Calu3 (cell line): ENCODE measurements at regions not wholly inside any gene's neighbourhood (a gene's known extent, or its start where the extent isn't known, plus 50 kb on each side); places are given as distances from the start of the nearest gene placed in this dataset.

Experiments
- BruUV-seq: library from RNA; stranded (reverse); fragments of 400-500 nt; replicated peaks from 2 replicates; lab custom pipeline; 2021; lab: Mats Ljungman, UMichigan
- CTCF ChIA-PET: fragments of 300-600 bp; sonication (Branson Sonifier 250); formaldehyde crosslinking; loops from one replicate; lab custom pipeline; 2022; ENCODE audit warnings: antibody characterized with exemption; lab: Charles Lee
- DNase-seq: peaks from one replicate; pipeline ENCODE4 v3.0.0; 2022
- H3K27ac Mint-ChIP-seq: one replicate; pipeline ENCODE4 v1.8.0; 2022; ENCODE audit warnings: mixed read lengths; ENCODE audit not compliant: unreplicated experiment
- H3K27me3 Mint-ChIP-seq: one replicate; pipeline ENCODE4 v1.8.0; 2022; ENCODE audit warnings: mixed read lengths; ENCODE audit not compliant: unreplicated experiment
- H3K36me3 Mint-ChIP-seq: one replicate; pipeline ENCODE4 v1.8.0; 2022; ENCODE audit warnings: mild to moderate bottlenecking, moderate library complexity, mixed read lengths; ENCODE audit not compliant: insufficient read depth, unreplicated experiment
- H3K4me1 Mint-ChIP-seq: one replicate; pipeline ENCODE4 v1.8.0; 2022; ENCODE audit warnings: mild to moderate bottlenecking, low read depth, mixed read lengths; ENCODE audit not compliant: unreplicated experiment
- H3K4me3 Mint-ChIP-seq: one replicate; pipeline ENCODE4 v1.8.0; 2022; ENCODE audit warnings: mild to moderate bottlenecking, low read depth, moderate library complexity, mixed read lengths; ENCODE audit not compliant: unreplicated experiment
- H3K9me3 Mint-ChIP-seq: one replicate; pipeline ENCODE4 v1.8.0; 2022; ENCODE audit warnings: low read depth, mixed read lengths; ENCODE audit not compliant: unreplicated experiment
- CTCF ChIP-seq: fragments of 200-600 bp; IDR thresholded peaks from one replicate; pipeline ENCODE4 v1.8.0; 2022; ENCODE audit warnings: antibody characterized with exemption; ENCODE audit not compliant: unreplicated experiment
- intact Hi-C: fragments of 100-400 bp; cut with micrococcal nuclease; formaldehyde crosslinking; loops from one replicate; pipeline ENCODE4 v1.10.0; 2022; ENCODE audit not compliant: unreplicated experiment

- Mint-ChIP-seq H3K9me3 (no peaks in the 10 kb centered on the region), H3K4me1 (no peaks in the 10 kb centered on the region), H3K4me3 (no peak overlapping the region), H3K27ac (no peak overlapping the region), H3K27me3 (peaks cover 19% of the 10 kb centered on the region), H3K36me3 (no peaks in the 10 kb centered on the region)
- CTCF ChIA-PET = interaction anchor here (1.4 kb wide), 1 partner anchor 507 kb away, joined by 4 read pairs; no protein-coding TSS in a partner anchor
- no TSS peak for BruUV-seq
- DNase-seq = no peak
- intact Hi-C loops = loop anchor here (1.0 to 10.0 kb wide), 3 partner anchors 276 to 681 kb away; no protein-coding TSS in a partner anchor
- no peak for TF ChIP-seq CTCF
Observed at GRCh38 chr9:22813529-22813928, 366.9 kb downstream of the DMRTA1 start.

- intact Hi-C loops = loop anchor here (10.0 kb wide), 1 partner anchor 680 kb away; no protein-coding TSS in a partner anchor
- CTCF ChIA-PET = no interaction called here
- no peak overlapping the region for H3K27ac Mint-ChIP-seq
- DNase-seq = no peak
- no TSS peak for BruUV-seq
- no peak for TF ChIP-seq CTCF
- peaks cover 19% of the 10 kb centered on the region for H3K27me3 Mint-ChIP-seq
- no peak overlapping the region for H3K4me3 Mint-ChIP-seq
- no peaks in the 10 kb centered on the region for H3K4me1 Mint-ChIP-seq
- H3K9me3 Mint-ChIP-seq = no peaks in the 10 kb centered on the region
- H3K36me3 Mint-ChIP-seq = no peaks in the 10 kb centered on the region
Observed at GRCh38 chr9:22815246-22815645, 368.6 kb downstream of the DMRTA1 start.

- CTCF ChIA-PET = no interaction called here
Observed at GRCh38 chr9:22817181-22817580, 370.6 kb downstream of the DMRTA1 start.

GRCh38 chr9:22829236-22829635, 382.6 kb downstream of the DMRTA1 start:
- CTCF ChIA-PET = no interaction called here
- BruUV-seq = no TSS peak
- Mint-ChIP-seq H3K4me1 (no peaks in the 10 kb centered on the region), H3K27ac (no peak overlapping the region), H3K36me3 (no peaks in the 10 kb centered on the region), H3K4me3 (no peak overlapping the region), H3K27me3 (no peaks in the 10 kb centered on the region), H3K9me3 (no peaks in the 10 kb centered on the region)
- DNase-seq = no peak
- intact Hi-C loops = no loop called here
- TF ChIP-seq CTCF = no peak

More at GRCh38 chr9:22817181-22817580, 370.6 kb downstream of the DMRTA1 start:
- no peak for DNase-seq
- TF ChIP-seq CTCF = no peak
- H3K9me3 Mint-ChIP-seq = peaks cover 3% of the 10 kb centered on the region
- intact Hi-C loops = loop anchor here (10.0 kb wide), 1 partner anchor 678 kb away; no protein-coding TSS in a partner anchor
- H3K36me3 Mint-ChIP-seq = no peaks in the 10 kb centered on the region
- H3K4me3 Mint-ChIP-seq = no peak overlapping the region
- no TSS peak for BruUV-seq
- H3K27me3 Mint-ChIP-seq = peaks cover 19% of the 10 kb centered on the region
- H3K4me1 Mint-ChIP-seq = no peaks in the 10 kb centered on the region
- no peak overlapping the region for H3K27ac Mint-ChIP-seq
